ENCODE measurements at regions not wholly inside any gene's neighbourhood (a gene's known extent, or its start where the extent isn't known, plus 50 kb on each side); places are given as distances from the start of the nearest gene placed in this dataset.

DNA sequence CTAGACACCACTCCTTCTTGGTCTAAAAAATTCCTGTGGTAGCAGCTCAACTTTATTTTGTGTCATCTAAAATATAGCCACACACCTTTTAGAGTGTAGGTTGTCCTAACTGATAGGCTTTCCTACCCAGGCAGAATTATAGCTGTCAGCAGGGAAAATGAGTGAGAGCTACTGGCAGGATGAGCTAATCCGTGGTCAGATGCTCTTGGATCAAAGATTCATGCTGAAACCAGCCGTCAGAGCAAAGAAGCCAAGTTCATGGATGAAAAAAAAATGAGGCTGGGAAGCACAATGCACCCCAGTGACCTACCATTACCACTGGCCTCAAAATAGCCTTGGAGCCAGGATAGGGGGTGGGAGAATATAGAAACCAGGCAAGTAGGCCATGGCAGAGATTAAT lies 113.1 kb upstream of the BLID start:
- Mint-ChIP-seq H3K27ac (no peak overlapping the region), H3K4me3 (no peak overlapping the region), H3K36me3 (ENCODE audit: low read depth) (no peaks in the 10 kb centered on the region), H3K27me3 (peaks cover 4% of the 10 kb centered on the region), H3K4me1 (no peaks in the 10 kb centered on the region), H3K9me3 (no peaks in the 10 kb centered on the region)
- intact Hi-C loops (cut with micrococcal nuclease), result no loop called here
- DNase-seq, result no peak

DNA sequence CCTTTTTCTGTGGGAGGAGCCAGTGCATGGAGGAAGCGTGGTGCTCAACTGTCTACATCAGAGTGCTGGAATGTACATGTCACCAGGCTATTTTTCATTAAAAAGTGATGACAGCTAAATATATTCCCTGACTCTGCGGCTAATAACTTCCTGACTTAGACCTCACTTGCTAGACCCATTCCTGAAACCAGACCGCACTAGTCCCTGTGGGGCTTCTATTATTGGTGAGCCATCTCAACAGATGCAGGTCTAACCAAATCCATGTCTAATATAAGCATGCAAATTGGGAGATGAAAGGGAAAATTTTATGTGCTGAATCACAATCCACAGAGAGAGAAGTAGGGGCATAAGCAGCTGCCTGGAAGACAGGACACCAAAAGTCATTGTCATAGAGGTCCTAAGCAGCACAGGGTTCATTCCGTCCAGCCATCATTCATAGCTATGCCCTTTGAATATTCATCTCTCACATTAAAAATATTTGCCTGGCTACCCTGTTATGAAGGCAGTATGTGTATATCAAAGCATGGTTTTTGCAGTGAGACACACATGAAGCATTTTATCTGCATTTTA lies 110.9 kb upstream of the BLID start:
- H3K27ac Mint-ChIP-seq, result no peak overlapping the region
- H3K36me3 Mint-ChIP-seq (ENCODE audit: low read depth), result no peaks in the 10 kb centered on the region
- H3K27me3 Mint-ChIP-seq, result peaks cover 4% of the 10 kb centered on the region
- no peaks in the 10 kb centered on the region for H3K9me3 Mint-ChIP-seq
- no peaks in the 10 kb centered on the region for H3K4me1 Mint-ChIP-seq
- intact Hi-C loops (cut with micrococcal nuclease), result no loop called here
- DNase-seq, result no peak
- H3K4me3 Mint-ChIP-seq, result no peak overlapping the region

DNA sequence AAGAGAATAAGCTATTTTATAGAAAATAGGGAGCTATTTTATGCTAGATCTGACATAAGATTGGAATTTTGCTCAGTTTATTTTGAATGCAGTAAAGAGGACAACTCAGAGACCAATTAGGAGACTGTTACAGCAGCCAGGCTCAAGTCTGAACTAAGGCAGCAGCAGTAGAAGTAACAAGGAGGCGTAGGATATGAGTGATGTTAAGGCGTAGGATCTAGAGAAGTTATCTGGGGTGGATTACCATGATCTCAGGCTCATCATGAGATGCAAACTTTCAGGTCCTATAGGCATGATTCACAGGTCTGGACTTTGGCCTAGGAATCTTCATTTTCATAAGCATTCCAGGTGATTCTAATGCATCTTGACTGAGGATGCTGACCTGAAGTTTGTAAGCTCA lies 108.9 kb upstream of the BLID start:
- Mint-ChIP-seq H3K9me3 (no peaks in the 10 kb centered on the region), H3K4me3 (no peak overlapping the region), H3K27ac (no peak overlapping the region), H3K27me3 (peaks cover 4% of the 10 kb centered on the region), H3K36me3 (ENCODE audit: low read depth) (no peaks in the 10 kb centered on the region), H3K4me1 (no peaks in the 10 kb centered on the region)
- intact Hi-C loops (cut with micrococcal nuclease), result no loop called here
- no peak for DNase-seq

DNA sequence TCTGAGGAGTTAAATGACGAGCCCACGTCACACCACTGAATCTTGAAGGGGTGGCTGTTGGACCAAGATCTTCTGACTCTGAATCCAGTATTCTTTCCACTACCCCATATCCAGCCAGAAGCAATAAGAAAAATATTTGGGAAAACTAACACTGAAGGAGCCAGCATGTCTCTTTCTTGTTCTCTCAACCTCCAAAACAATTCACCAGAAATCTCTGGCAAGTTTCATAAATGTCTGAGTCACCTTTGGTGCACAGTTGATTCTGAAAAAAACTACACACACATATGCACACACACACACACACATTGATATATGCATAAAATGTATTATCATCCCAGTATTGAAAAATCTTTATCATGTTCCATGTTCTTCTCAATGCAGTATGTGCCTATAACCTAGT lies 104.3 kb upstream of the BLID start:
- H3K9me3 Mint-ChIP-seq, result no peaks in the 10 kb centered on the region
- intact Hi-C loops (cut with micrococcal nuclease), result no loop called here
- no peaks in the 10 kb centered on the region for H3K36me3 Mint-ChIP-seq (ENCODE audit: low read depth)
- no peak for DNase-seq
- no peaks in the 10 kb centered on the region for H3K4me1 Mint-ChIP-seq
- H3K27ac Mint-ChIP-seq, result no peak overlapping the region
- peaks cover under 1% of the 10 kb centered on the region for H3K27me3 Mint-ChIP-seq
- H3K4me3 Mint-ChIP-seq, result no peak overlapping the region

DNA sequence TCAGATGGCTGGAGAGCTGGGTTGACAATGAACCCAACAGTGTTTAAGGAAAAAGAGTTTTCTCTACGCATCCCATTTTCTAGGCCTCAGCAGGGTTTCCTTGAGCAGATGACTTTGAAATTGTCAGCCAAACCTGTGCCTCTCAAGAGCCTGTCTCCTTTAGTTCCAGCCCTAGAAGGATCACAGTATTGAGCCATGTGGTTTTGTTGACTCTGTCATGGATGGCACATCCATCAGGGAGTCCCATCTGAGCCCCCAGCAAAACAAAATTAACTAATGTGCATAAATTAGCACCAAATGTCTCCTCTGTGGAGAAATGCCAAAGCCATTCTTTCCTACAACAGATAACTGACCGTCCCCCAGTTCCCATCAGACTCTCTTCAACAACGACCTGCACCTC lies 103.8 kb upstream of the BLID start:
- H3K27me3 Mint-ChIP-seq, result no peaks in the 10 kb centered on the region

DNA sequence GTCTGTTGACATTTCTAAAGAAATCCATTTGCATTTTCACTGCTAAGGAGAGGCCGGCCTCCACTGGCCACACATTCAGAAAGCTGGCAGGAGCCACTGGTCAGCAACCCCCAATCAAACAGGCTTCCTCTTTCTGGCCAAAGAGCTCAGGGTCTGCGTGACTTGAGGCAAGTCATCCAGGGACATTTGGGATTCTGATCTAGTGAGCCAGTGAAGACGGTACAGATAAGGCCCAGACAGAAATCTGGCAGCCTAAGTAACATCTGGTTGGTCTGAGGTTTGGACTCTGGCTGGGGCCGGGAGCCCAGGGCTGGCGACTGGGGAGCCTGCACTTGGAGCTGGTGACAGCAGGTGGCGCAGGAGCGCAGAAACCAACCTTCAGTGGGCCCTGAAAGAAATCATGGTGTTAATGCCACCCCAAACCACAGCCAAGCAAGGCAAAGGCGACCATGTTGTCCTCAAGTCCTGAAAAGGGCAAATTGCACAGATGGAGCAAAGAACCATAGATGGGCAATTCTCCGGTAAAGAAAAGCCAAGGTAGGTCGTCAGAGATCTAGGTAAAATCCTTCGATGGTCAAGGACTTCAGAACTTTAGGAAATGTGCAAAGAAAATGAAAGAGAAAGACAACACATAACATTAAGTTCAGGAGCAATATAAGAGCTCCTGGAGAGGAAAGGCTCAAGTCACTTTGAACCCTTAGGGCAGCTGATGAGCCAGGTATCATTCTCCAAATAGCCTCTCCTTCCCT lies 99.4 kb upstream of the BLID start:
- Mint-ChIP-seq H3K27ac (no peak overlapping the region), H3K27me3 (no peaks in the 10 kb centered on the region), H3K36me3 (ENCODE audit: low read depth) (no peaks in the 10 kb centered on the region), H3K4me3 (no peak overlapping the region), H3K4me1 (no peaks in the 10 kb centered on the region), H3K9me3 (no peaks in the 10 kb centered on the region)
- DNase-seq, result peak; percentile 73
- intact Hi-C loops (cut with micrococcal nuclease), result loop anchor here (1.0 kb wide), 1 partner anchor 290 kb away; no protein-coding TSS in a partner anchor

More for the DNA sequence above, 103.8 kb upstream of the BLID start:
- H3K27ac Mint-ChIP-seq, result no peak overlapping the region
- no peak overlapping the region for H3K4me3 Mint-ChIP-seq
- H3K4me1 Mint-ChIP-seq, result no peaks in the 10 kb centered on the region
- no peak for DNase-seq
- H3K9me3 Mint-ChIP-seq, result no peaks in the 10 kb centered on the region
- no peaks in the 10 kb centered on the region for H3K36me3 Mint-ChIP-seq (ENCODE audit: low read depth)
- intact Hi-C loops (cut with micrococcal nuclease), result no loop called here

DNA sequence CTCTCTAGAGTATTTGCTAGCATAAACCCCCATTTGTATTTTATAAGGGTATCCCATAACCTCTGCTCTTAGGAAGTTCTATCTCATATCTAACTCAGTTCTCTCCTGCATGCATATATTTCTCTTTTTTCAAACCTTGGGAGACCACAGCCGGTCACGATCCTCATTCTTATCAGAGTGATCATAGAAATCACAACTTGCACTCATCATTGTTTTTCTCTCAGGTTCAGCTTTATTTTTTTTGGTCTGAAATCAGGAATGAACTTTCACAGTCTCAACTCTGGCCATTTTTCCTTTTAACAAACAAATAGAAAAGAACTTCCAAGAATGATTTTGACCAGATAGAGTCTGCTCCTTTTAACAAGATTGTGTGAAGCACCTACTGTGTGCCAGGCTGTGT lies 98.6 kb upstream of the BLID start:
- intact Hi-C loops (cut with micrococcal nuclease), result no loop called here
- Mint-ChIP-seq H3K27me3 (peaks cover 3% of the 10 kb centered on the region), H3K36me3 (ENCODE audit: low read depth) (no peaks in the 10 kb centered on the region), H3K27ac (no peak overlapping the region), H3K4me1 (no peaks in the 10 kb centered on the region), H3K4me3 (no peak overlapping the region), H3K9me3 (no peaks in the 10 kb centered on the region)
- DNase-seq, result no peak

DNA sequence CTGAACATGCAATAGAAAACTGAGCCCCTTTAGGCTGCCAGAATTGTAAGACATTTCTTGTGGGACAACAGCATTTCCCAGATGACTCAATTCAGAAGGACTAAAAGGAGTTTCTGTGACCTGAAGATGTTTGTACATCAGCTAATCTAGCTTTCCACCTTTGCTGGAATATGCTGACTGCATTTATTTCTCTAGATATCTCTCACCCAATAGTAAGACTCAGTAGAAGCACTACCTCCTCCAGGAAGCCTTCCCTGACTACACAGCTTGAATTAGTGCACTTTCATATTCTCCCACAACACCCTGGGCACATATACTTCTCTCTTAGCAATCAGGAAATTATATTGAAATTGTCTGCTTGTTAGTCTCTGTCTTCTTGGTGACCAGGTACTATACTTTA lies 98.1 kb upstream of the BLID start:
- Mint-ChIP-seq H3K4me1 (no peaks in the 10 kb centered on the region), H3K27ac (no peak overlapping the region), H3K9me3 (no peaks in the 10 kb centered on the region), H3K36me3 (ENCODE audit: low read depth) (no peaks in the 10 kb centered on the region), H3K27me3 (peaks cover 3% of the 10 kb centered on the region), H3K4me3 (no peak overlapping the region)
- intact Hi-C loops (cut with micrococcal nuclease), result no loop called here
- no peak for DNase-seq

DNA sequence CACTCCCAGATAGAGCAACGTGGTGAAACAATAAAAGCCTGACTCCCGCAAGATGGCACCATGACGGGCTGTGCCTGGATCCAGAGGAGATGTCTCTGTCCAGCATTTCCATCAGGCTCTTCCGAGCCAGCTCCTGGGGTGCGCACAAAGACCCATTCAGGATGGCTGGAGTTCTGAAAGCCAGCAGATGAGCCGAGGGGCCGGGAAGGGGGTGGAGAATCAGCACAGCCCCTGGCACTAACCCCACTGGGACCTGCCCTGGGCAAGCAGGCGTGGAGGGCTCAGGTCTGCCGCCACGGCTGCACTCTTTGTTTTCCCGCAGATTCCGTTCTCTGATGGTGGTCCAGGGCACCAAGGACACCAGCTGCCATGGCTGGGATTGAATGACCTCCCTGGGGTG lies 97.2 kb upstream of the BLID start:
- intact Hi-C loops (cut with micrococcal nuclease), result no loop called here
- no peaks in the 10 kb centered on the region for H3K4me1 Mint-ChIP-seq
- peaks cover 3% of the 10 kb centered on the region for H3K27me3 Mint-ChIP-seq
- H3K27ac Mint-ChIP-seq, result no peak overlapping the region
- H3K36me3 Mint-ChIP-seq (ENCODE audit: low read depth), result no peaks in the 10 kb centered on the region
- H3K9me3 Mint-ChIP-seq, result no peaks in the 10 kb centered on the region
- DNase-seq, result no peak
- no peak overlapping the region for H3K4me3 Mint-ChIP-seq

DNA sequence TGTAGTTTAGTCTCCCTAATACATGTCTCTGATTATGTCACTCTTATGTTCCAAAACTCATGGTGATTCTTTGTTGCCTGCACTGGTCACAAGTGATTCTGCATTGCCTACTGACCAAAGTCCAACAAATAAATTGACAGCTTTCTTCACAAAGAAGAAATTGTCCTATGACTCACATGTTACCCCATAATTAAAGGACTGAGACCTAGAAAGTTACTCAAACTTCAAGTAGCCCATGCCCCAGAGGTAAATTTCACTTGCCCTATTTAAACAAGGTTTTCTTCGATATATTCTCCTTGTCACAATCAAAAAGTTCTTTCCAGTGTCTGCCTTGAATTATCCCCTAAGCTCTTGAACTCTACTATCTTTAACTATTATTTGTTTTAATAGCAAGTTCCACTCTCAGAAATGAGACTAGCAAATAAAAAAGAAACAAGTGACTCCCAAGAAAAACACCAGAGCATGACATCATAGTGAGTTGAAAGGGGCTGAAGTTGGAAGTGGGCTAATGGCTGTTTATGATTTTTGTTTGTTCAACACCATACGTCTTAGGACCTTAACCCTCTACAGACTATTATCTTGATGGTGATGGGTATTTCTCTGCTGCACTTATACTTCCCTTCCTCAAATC lies 94.5 kb upstream of the BLID start:
- H3K4me3 Mint-ChIP-seq, result no peak overlapping the region
- H3K27ac Mint-ChIP-seq, result no peak overlapping the region
- H3K36me3 Mint-ChIP-seq (ENCODE audit: low read depth), result no peaks in the 10 kb centered on the region
- peaks cover 4% of the 10 kb centered on the region for H3K27me3 Mint-ChIP-seq
- intact Hi-C loops (cut with micrococcal nuclease), result no loop called here
- H3K9me3 Mint-ChIP-seq, result no peaks in the 10 kb centered on the region
- H3K4me1 Mint-ChIP-seq, result no peaks in the 10 kb centered on the region
- no peak for DNase-seq

DNA sequence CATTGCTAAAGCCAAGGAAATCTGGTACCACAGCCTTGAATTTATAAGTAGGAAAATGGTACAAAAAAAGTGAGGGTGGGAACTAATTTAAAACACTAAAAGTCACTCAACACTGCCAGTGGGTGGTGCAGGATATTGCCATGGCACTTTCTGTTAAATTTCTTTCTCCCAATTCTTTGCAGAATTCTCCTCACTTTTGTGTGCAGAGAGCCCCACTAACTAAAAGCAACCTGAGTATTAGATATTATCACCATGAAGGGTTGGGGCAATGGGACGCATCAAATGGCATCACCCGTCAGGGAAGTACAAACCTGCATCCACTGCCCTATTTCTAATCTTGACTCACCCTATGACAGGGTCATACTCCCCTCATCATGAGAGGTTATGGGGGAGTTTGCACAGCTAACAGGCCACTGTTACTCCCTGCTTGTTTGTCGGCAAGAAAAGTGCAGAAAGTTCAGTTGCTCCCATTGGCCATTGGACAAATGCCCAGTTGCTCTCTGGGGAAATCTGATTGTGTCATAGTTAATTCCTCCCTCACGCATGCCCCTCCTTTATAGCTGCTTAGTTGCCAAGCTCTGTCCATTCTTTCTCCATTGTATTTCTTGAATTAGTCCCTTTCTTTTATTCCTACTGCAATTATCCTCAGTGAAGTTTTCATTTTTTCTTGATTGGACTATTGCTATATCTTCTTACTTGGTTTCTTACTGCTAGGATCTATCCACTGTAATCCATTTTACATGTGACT lies 93.8 kb upstream of the BLID start:
- H3K36me3 Mint-ChIP-seq (ENCODE audit: low read depth), result no peaks in the 10 kb centered on the region
- no peak overlapping the region for H3K27ac Mint-ChIP-seq
- DNase-seq, result no peak
- H3K4me1 Mint-ChIP-seq, result no peaks in the 10 kb centered on the region
- H3K27me3 Mint-ChIP-seq, result peaks cover 6% of the 10 kb centered on the region
- H3K4me3 Mint-ChIP-seq, result no peak overlapping the region
- intact Hi-C loops (cut with micrococcal nuclease), result no loop called here
- H3K9me3 Mint-ChIP-seq, result no peaks in the 10 kb centered on the region

DNA sequence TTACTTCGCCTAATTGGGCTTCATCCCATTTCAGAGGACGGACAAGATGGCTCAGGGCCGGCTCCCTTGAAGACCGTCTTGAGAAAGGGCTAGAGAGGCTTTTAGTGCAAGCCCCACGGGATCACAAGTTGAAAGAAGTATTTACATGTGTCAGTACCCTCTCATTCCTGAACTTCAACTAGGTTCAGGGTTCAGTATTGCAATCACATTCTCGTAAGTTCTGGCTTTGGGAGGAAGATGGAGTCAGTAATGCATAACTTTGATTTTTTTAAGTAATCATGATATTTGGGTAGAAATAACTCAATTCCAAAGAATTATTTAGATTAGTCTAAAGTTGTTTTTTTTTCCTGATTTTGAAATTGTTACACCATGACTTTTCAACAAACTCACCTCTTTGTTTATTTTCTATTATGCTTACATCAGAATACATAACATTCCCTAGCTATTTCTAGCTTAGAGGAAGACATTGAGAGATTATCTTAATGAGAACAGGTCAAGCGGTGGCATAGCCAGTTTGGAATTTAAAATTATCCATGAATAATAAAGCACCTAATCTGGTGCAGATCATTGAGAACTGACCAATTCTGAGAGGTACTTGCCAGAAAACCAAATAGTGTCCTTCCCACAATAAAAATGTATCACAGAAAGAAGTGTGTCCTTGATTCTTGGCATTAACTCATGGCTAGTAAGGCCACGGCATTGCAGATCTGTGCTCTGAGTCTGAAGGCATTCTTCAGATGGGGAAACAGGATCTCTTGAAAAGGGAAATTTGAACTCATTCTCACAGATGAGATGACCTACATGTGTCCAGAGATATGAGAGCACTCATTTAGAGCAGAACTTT lies 92.1 kb upstream of the BLID start:
- intact Hi-C loops (cut with micrococcal nuclease), result no loop called here

DNA sequence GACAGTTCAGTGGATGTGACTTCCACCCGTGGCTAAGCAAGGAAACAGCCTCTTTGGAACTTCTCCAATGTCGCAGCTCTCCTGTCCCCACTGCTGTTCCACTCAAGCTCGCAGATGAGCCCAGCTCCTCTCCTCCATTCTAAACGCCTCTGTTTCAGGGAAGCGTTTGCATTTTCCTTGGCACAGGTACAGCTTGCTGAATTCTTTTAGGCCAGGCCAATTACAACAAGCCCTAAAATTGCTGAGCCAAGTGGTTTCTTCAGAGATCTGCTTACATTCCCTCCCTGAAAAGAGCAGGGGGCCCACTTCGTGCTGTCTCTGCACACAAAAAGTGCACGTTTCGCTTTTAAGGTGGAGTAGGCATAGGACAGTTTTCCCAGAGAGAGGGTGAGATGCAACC lies 91.5 kb upstream of the BLID start:
- no peak overlapping the region for H3K27ac Mint-ChIP-seq
- peaks cover 13% of the 10 kb centered on the region for H3K27me3 Mint-ChIP-seq
- no peak overlapping the region for H3K4me3 Mint-ChIP-seq
- DNase-seq, result no peak
- peaks cover 3% of the 10 kb centered on the region for H3K4me1 Mint-ChIP-seq
- H3K9me3 Mint-ChIP-seq, result no peaks in the 10 kb centered on the region
- H3K36me3 Mint-ChIP-seq (ENCODE audit: low read depth), result no peaks in the 10 kb centered on the region
- intact Hi-C loops (cut with micrococcal nuclease), result no loop called here

More for the DNA sequence above, 92.1 kb upstream of the BLID start:
- Mint-ChIP-seq H3K4me3 (no peak overlapping the region), H3K36me3 (ENCODE audit: low read depth) (no peaks in the 10 kb centered on the region), H3K27me3 (peaks cover 9% of the 10 kb centered on the region), H3K4me1 (no peaks in the 10 kb centered on the region), H3K27ac (no peak overlapping the region), H3K9me3 (no peaks in the 10 kb centered on the region)
- no peak for DNase-seq

Data from activated CD4-positive, alpha-beta T cell treated with anti-CD3 and anti-CD28 coated beads, Interleukin-2, amount 10 ng/mL, durations not matched to agents 24 days and 14 days (primary cell).